Ascending aorta (tissue), 2 donors: ENCODE measurements at regions not wholly inside any gene's neighbourhood (a gene's known extent, or its start where the extent isn't known, plus 50 kb on each side); places are given as distances from the start of the nearest gene placed in this dataset.

ENCODE experiments used
- DNase-seq, 2 donors: peaks; one replicate each; pipeline ENCODE4 v3.0.0-alpha.2; 2019; ENCODE audit warnings: low spot score in 2 of 2
- H3K27ac ChIP-seq, 2 donors: fragments of 200-600 bp; sonication (generic); one replicate each; pipeline ENCODE4 v1.5.1; 2016 to 2017; ENCODE audit warnings: mild to moderate bottlenecking in 1 of 2
- H3K27me3 ChIP-seq: fragments of 200-600 bp; sonication (generic); one replicate; pipeline ENCODE4 v1.5.1; 2017
- H3K36me3 ChIP-seq, 2 donors: fragments of 200-600 bp; sonication (generic); one replicate each; pipeline ENCODE4 v1.5.1; 2016
- H3K4me1 ChIP-seq, 2 donors: fragments of 200-600 bp; sonication (generic); one replicate each; pipeline ENCODE4 v1.5.1; 2016 to 2017; ENCODE audit warnings: mild to moderate bottlenecking in 1 of 2
- H3K4me3 ChIP-seq, 2 donors: fragments of 200-600 bp; sonication (generic); one replicate each; pipeline ENCODE4 v1.5.1; 2016 to 2017; ENCODE audit warnings: mild to moderate bottlenecking in 1 of 2
- H3K9me3 ChIP-seq, 2 donors: fragments of 200-600 bp; sonication (generic); one replicate each; pipeline ENCODE4 v1.5.1; 2016
- CTCF ChIP-seq, 3 experiments: fragments of 200-600 bp in 2 of 3; fragments of 450-650 bp in 1 of 3; sonication (generic) in 2 of 3; IDR thresholded peaks; one replicate each; pipeline ENCODE4 v1.5.1; 2016 to 2019; ENCODE audit warnings: antibody characterized with exemption in 3 of 3, mild to moderate bottlenecking in 1 of 3, moderate library complexity in 1 of 3
- intact Hi-C: fragments of 100-400 bp; cut with DNase I; formaldehyde crosslinking; loops from one replicate; pipeline ENCODE4 v1.15.1; 2023

- Histone ChIP-seq H3K9me3 (no peaks in the 10 kb centered on the region), H3K4me3 (no peak overlapping the region), H3K36me3 (no peaks in the 10 kb centered on the region), H3K27me3 (no peaks in the 10 kb centered on the region), H3K27ac (no peak overlapping the region), H3K4me1 (no peaks in the 10 kb centered on the region)
- intact Hi-C loops, result no loop called here
- no peak for DNase-seq
- no peak for TF ChIP-seq CTCF (IDR thresholded peaks at IDR 0.05)
These were observed 95.0 kb upstream of the MROH9 start for GRCh38 chr1:170840371-170840770.

GRCh38 chr1:170853302-170853701, 82.0 kb upstream of the MROH9 start:
- intact Hi-C loops, result no loop called here
- Histone ChIP-seq H3K9me3 (no peaks in the 10 kb centered on the region), H3K4me1 (no peaks in the 10 kb centered on the region), H3K4me3 (no peak overlapping the region), H3K27me3 (no peaks in the 10 kb centered on the region), H3K27ac (no peak overlapping the region), H3K36me3 (no peaks in the 10 kb centered on the region)
- TF ChIP-seq CTCF (IDR thresholded peaks at IDR 0.05), result no peak
- no peak for DNase-seq

GRCh38 chr1:170853867-170854266, 81.5 kb upstream of the MROH9 start:
- Histone ChIP-seq H3K27ac (no peak overlapping the region), H3K27me3 (no peaks in the 10 kb centered on the region), H3K9me3 (no peaks in the 10 kb centered on the region), H3K36me3 (no peaks in the 10 kb centered on the region), H3K4me1 (no peaks in the 10 kb centered on the region), H3K4me3 (no peak overlapping the region)
- no peak for DNase-seq
- TF ChIP-seq CTCF (IDR thresholded peaks at IDR 0.05), result no peak
- intact Hi-C loops, result no loop called here

- no peak overlapping the region for H3K4me3 ChIP-seq
These were observed 80.7 kb upstream of the MROH9 start for GRCh38 chr1:170854677-170855076.

GRCh38 chr1:170856455-170856854, 78.9 kb upstream of the MROH9 start:
- Histone ChIP-seq H3K4me3 (peak overlapping the region in 1 of 2 donors; percentile 2), H3K27me3 (no peaks in the 10 kb centered on the region), H3K27ac (no peak overlapping the region), H3K36me3 (no peaks in the 10 kb centered on the region), H3K4me1 (no peaks in the 10 kb centered on the region), H3K9me3 (no peaks in the 10 kb centered on the region)
- intact Hi-C loops, result loop anchor here (5.0 kb wide), 1 partner anchor 34 kb away; no protein-coding TSS in a partner anchor
- no peak for DNase-seq
- no peak for TF ChIP-seq CTCF (IDR thresholded peaks at IDR 0.05)

More at GRCh38 chr1:170854677-170855076, 80.7 kb upstream of the MROH9 start:
- intact Hi-C loops, result loop anchor here (5.0 kb wide), 1 partner anchor 32 kb away; no protein-coding TSS in a partner anchor
- no peaks in the 10 kb centered on the region for H3K36me3 ChIP-seq
- H3K4me1 ChIP-seq, result no peaks in the 10 kb centered on the region
- DNase-seq, result no peak
- H3K27ac ChIP-seq, result no peak overlapping the region
- H3K27me3 ChIP-seq, result no peaks in the 10 kb centered on the region
- H3K9me3 ChIP-seq, result no peaks in the 10 kb centered on the region
- no peak for TF ChIP-seq CTCF (IDR thresholded peaks at IDR 0.05)

GRCh38 chr1:170857955-170858354, 77.4 kb upstream of the MROH9 start:
- H3K9me3 ChIP-seq, result no peaks in the 10 kb centered on the region
- intact Hi-C loops, result loop anchor here (5.0 kb wide), 1 partner anchor 36 kb away; no protein-coding TSS in a partner anchor
- H3K36me3 ChIP-seq, result no peaks in the 10 kb centered on the region
- H3K4me1 ChIP-seq, result no peaks in the 10 kb centered on the region
- DNase-seq, result no peak
- H3K27me3 ChIP-seq, result no peaks in the 10 kb centered on the region
- H3K27ac ChIP-seq, result no peak overlapping the region
- no peak for TF ChIP-seq CTCF (IDR thresholded peaks at IDR 0.05)
- no peak overlapping the region for H3K4me3 ChIP-seq
